Ovary (tissue), 7 donors: ENCODE measurements at regions not wholly inside any gene's neighbourhood (a gene's known extent, or its start where the extent isn't known, plus 50 kb on each side); places are given as distances from the start of the nearest gene placed in this dataset.

Experiments
- DNase-seq, 5 donors: peaks; one replicate each; pipeline ENCODE4 v3.0.0-alpha.2; 2019 to 2020
- H3K27ac ChIP-seq, 2 donors: fragments of 200-600 bp; one replicate each; pipeline versions ENCODE4 v1.5.1 to v1.8.0; 2019 to 2022
- H3K27me3 ChIP-seq: fragments of 200-600 bp; one replicate; pipeline ENCODE4 v1.8.0; 2022
- H3K36me3 ChIP-seq: fragments of 200-600 bp; sonication (generic); one replicate; pipeline ENCODE4 v1.5.1; 2019
- H3K4me1 ChIP-seq: one replicate; pipeline ENCODE4 v1.8.1; 2013; ENCODE audit warnings: mild to moderate bottlenecking, moderate library complexity; ENCODE audit not compliant: insufficient read depth
- H3K4me3 ChIP-seq: fragments of 200-600 bp; sonication (generic); one replicate; pipeline ENCODE4 v1.5.1; 2017
- H3K9me3 ChIP-seq, 2 donors: fragments of 200-600 bp in 1 of 2; sonication (generic) in 1 of 2; one replicate each; pipeline versions ENCODE4 v1.5.1 to v1.8.1; 2013 to 2019; ENCODE audit warnings: mild to moderate bottlenecking in 1 of 2, moderate library complexity in 1 of 2
- CTCF ChIP-seq, 3 donors: fragments of 450-650 bp in 2 of 3; fragments of 200-600 bp in 1 of 3; IDR thresholded peaks; one replicate each; pipeline versions ENCODE4 v1.5.1 to v1.8.0; 2016 to 2022; ENCODE audit warnings: antibody characterized with exemption in 3 of 3, mild to moderate bottlenecking in 1 of 3
- EP300 ChIP-seq: sonication (generic); formaldehyde crosslinking; IDR thresholded peaks from one replicate; pipeline ENCODE4 v1.6.1; 2017; ENCODE audit warnings: antibody characterized with exemption
- POLR2A ChIP-seq: fragments of 450-650 bp; IDR thresholded peaks from one replicate; pipeline ENCODE4 v1.6.1; 2017; ENCODE audit warnings: antibody characterized with exemption, mild to moderate bottlenecking, moderate library complexity
- whole genome bisulfite sequencing, 3 donors: extraction: QIAGEN DNeasy Blood & Tissue Kit in 1 of 3; methylation state at CpG; one replicate each; pipeline versions ENCODE4 v1.1.5 to v1.1.7; 2013 to 2017; 5-methylcytosine and 5-hydroxymethylcytosine counted together
- intact Hi-C, 4 donors: fragments of 100-400 bp; cut with DNase I; formaldehyde crosslinking; loops; one replicate each; pipeline versions ENCODE4 v1.11.0 to v1.15.1; 2022 to 2023
- donor health status: DM: no; HTN: no; CAD: no; lungs with moderate emphysema.
- donor health status: DM: no; HTN: no; CAD: no.
- donor health status: Bipolar disorder and iron deficiency.
- donor health status: DM: no; HTN: no; CAD: no.
- donor health status: DM: yes; HTN: yes; CAD: no.

GRCh38 chr7:119350334-119350733, 922.6 kb upstream of the KCND2 start:
- no peaks in the 10 kb centered on the region for H3K27me3 ChIP-seq
- no peak overlapping the region for H3K27ac ChIP-seq
- DNase-seq, result no peak
- TF ChIP-seq CTCF (IDR thresholded peaks at IDR 0.05) (no peak), POLR2A (no peak), EP300 (no peak)
- H3K36me3 ChIP-seq, result no peaks in the 10 kb centered on the region
- H3K4me3 ChIP-seq, result no peak overlapping the region
- no peaks in the 10 kb centered on the region for H3K9me3 ChIP-seq
- no peaks in the 10 kb centered on the region for H3K4me1 ChIP-seq
- WGBS, 3 donors, result 81 to 90% (median 83%) methylated on average over 5 of the region's 5 CpGs
- intact Hi-C loops, result no loop called here

- Histone ChIP-seq H3K4me1 (no peaks in the 10 kb centered on the region), H3K27me3 (no peaks in the 10 kb centered on the region), H3K36me3 (no peaks in the 10 kb centered on the region), H3K4me3 (no peak overlapping the region), H3K27ac (no peak overlapping the region), H3K9me3 (no peaks in the 10 kb centered on the region)
- no peak for DNase-seq
- intact Hi-C loops, result no loop called here
- WGBS, 3 donors, result 89 to 93% (median 92%) methylated on average over 8 of the region's 8 CpGs
- no peak for TF ChIP-seq POLR2A
- TF ChIP-seq CTCF (IDR thresholded peaks at IDR 0.05), result no peak
- TF ChIP-seq EP300, result no peak
Measured at GRCh38 chr7:119351320-119351719, 921.7 kb upstream of the KCND2 start.

- no peaks in the 10 kb centered on the region for H3K27me3 ChIP-seq
- H3K27ac ChIP-seq, result no peak overlapping the region
- H3K9me3 ChIP-seq, result no peaks in the 10 kb centered on the region
- no peak for DNase-seq
- 82 to 88% (median 85%) methylated on average over 2 of the region's 2 CpGs for WGBS, 3 donors
- no peaks in the 10 kb centered on the region for H3K36me3 ChIP-seq
- no peak for TF ChIP-seq POLR2A
- TF ChIP-seq EP300, result no peak
- TF ChIP-seq CTCF (IDR thresholded peaks at IDR 0.05), result no peak
- H3K4me1 ChIP-seq, result no peaks in the 10 kb centered on the region
- intact Hi-C loops, result no loop called here
- H3K4me3 ChIP-seq, result no peak overlapping the region
Measured at GRCh38 chr7:119374436-119374835, 898.5 kb upstream of the KCND2 start.

GRCh38 chr7:119377861-119378260, 895.1 kb upstream of the KCND2 start:
- Histone ChIP-seq H3K27ac (no peak overlapping the region), H3K4me3 (no peak overlapping the region), H3K4me1 (no peaks in the 10 kb centered on the region), H3K36me3 (no peaks in the 10 kb centered on the region), H3K9me3 (no peaks in the 10 kb centered on the region), H3K27me3 (no peaks in the 10 kb centered on the region)
- no peak for TF ChIP-seq EP300
- TF ChIP-seq POLR2A, result no peak
- TF ChIP-seq CTCF (IDR thresholded peaks at IDR 0.05), result no peak
- 91 to 95% (median 91%) methylated on average over 1 of the region's 1 CpG for WGBS, 3 donors
- intact Hi-C loops, result no loop called here
- no peak for DNase-seq

- DNase-seq, result no peak
- no peak overlapping the region for H3K27ac ChIP-seq
- H3K9me3 ChIP-seq, result no peaks in the 10 kb centered on the region
- H3K4me3 ChIP-seq, result no peak overlapping the region
- H3K36me3 ChIP-seq, result no peaks in the 10 kb centered on the region
- no peak for TF ChIP-seq POLR2A
- TF ChIP-seq CTCF (IDR thresholded peaks at IDR 0.05), result no peak
- TF ChIP-seq EP300, result no peak
- intact Hi-C loops, result no loop called here
- H3K27me3 ChIP-seq, result no peaks in the 10 kb centered on the region
- H3K4me1 ChIP-seq, result no peaks in the 10 kb centered on the region
Measured at GRCh38 chr7:119382726-119383125, 890.2 kb upstream of the KCND2 start.
